Spinal cord (tissue), 9 donors: ENCODE measurements at regions not wholly inside any gene's neighbourhood (a gene's known extent, or its start where the extent isn't known, plus 50 kb on each side); places are given as distances from the start of the nearest gene placed in this dataset.
"Not testable (repeated sequence)": the region's sequence is repeated elsewhere in the genome, so short reads cannot be mapped to it uniquely, and the experiment has no call there.

Experiments used
- DNase-seq, 6 donors: peaks; one replicate each; pipeline versions ENCODE4 v3.0.0 to v3.0.0-alpha.2; 2013 to 2015; ENCODE audit warnings: low spot score in 6 of 6, low read depth in 4 of 6
- H3K27ac ChIP-seq: one replicate; pipeline ENCODE4 v1.5.1; 2013; ENCODE audit warnings: low read depth, low read length, control low read depth
- H3K27me3 ChIP-seq: one replicate; pipeline ENCODE4 v1.6.1; 2013; ENCODE audit warnings: low read length; ENCODE audit not compliant: control insufficient read depth, insufficient read depth
- H3K36me3 ChIP-seq: one replicate; pipeline ENCODE4 v1.6.1; 2013; ENCODE audit warnings: low read length; ENCODE audit not compliant: control insufficient read depth, insufficient read depth
- H3K4me1 ChIP-seq: one replicate; pipeline ENCODE4 v1.6.1; 2013; ENCODE audit warnings: low read length; ENCODE audit not compliant: control insufficient read depth, insufficient read depth
- H3K4me3 ChIP-seq: one replicate; pipeline ENCODE4 v1.5.1; 2013; ENCODE audit warnings: low read depth, low read length, control low read depth
- H3K9me3 ChIP-seq: one replicate; pipeline ENCODE4 v1.6.1; 2013; ENCODE audit warnings: low read length; ENCODE audit not compliant: control insufficient read depth, insufficient read depth
- WGBS: methylation state at CpG from one replicate; pipeline ENCODE4 v1.1.5; 2013; ENCODE audit warnings: missing lambda C conversion rate; ENCODE audit not compliant: insufficient coverage; 5-methylcytosine and 5-hydroxymethylcytosine counted together
- donor health status: healthy.

DNA sequence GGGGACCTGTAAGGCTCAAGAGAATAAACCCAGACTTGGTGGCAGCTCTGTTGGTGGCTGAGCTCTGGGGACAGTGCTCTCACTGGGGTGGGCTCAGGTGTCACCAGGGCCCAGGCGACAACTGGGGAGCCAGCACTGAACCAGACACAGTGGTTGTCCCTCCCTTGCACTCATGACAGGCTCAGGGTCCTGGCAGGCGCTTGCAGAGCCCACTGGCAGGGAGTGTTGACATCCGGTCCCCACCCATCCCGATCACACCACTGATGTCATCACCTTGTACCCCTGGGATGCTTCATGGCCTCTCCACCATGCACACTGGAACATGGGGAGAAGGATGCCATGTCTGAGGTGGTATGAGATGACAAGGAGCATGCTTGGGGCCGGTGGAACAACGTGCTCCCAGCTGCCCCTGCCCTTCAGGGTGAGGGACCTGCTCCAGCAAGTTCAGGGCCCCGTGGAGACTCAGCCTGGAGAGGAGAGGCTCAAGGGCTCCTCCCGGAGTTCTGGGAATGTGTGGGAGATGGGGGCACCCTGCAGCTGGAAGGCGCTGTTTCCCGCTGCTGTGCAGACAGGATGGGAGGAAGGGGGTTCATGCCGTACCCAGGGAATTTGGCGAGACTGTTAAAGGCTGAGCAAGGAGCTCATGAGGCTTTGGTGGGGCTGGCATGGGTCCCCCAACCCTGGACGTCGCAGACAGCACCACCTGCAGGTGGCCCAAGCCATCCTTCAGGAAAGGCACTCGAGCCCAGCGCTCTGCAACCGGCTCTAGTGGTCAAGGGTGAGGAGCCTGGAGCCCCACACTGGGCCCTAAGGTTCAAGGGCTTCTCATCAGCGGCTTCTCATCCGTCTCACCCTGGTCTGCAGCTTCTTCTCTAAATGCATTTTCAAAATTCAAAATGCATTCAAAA lies 141.1 kb upstream of the ZNF469 start:
- H3K9me3 ChIP-seq, H3K27ac ChIP-seq: not testable (repeated sequence)

DNA sequence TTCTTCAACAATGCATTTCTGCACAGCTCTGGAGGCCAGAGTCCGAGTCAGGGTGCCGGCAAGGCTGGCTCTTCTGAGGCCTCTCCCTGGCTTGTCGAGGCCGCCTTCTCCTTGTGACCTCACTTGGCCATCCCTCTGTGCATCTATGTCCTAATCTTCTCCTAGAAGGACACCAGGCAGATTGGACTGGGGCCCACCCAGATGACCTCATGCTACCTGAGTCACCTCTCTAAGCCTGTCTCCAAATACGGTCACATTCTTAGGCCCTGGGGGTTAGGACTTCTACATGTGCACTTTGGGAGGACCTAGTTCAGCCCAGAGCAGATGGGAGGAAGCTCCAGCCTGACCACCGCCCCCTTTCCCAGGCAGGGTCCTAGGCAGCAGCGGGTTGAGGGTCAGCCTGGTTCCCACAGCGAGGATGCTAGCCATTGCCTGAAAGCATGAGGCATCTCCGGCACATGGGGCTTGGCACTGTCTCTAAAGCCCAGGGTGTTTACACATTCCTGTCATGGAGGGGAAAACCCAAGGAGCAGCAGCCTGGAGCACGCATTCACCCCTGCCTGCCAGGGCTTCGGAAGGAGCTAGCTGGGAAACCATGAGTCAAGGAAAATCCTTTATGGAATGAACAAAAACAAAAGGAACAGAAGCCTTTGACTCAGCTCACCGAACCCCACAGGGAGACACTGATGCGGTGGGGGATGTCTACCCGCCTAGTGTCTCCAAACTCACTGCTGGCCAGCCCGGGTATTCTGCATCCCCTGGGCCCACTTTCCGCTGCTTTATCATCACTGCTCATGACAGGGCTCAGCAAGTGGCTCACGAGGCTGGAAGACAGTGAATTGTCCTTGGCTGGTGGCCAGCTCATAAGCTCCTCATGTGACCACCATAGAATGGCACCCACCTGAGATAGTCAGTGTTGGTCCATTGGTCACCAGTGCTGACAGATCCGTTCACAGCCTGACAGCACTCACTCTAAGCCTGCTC lies 140.2 kb upstream of the ZNF469 start:
- H3K27ac ChIP-seq, H3K27me3 ChIP-seq, H3K36me3 ChIP-seq, DNase-seq, H3K9me3 ChIP-seq, H3K4me3 ChIP-seq: not testable (repeated sequence)
- H3K4me1 ChIP-seq: peaks cover 16% of the 10 kb centered on the region
- WGBS: 71% methylated on average over 11 of the region's 18 CpGs

More for the DNA sequence above, 141.1 kb upstream of the ZNF469 start:
- H3K36me3 ChIP-seq, H3K4me3 ChIP-seq, H3K27me3 ChIP-seq, DNase-seq: not testable (repeated sequence)
- WGBS: 79% methylated on average over 16 of the region's 19 CpGs
- H3K4me1 ChIP-seq: peaks cover 16% of the 10 kb centered on the region

GRCh38 chr16:88243921-88244320 lies 138.8 kb upstream of the ZNF469 start:
- not testable (repeated sequence) for H3K27ac ChIP-seq, H3K4me3 ChIP-seq, DNase-seq, H3K36me3 ChIP-seq, H3K27me3 ChIP-seq, H3K9me3 ChIP-seq, H3K4me1 ChIP-seq
- WGBS: 98% methylated on average over 3 of the region's 3 CpGs

- not testable (repeated sequence) for H3K9me3 ChIP-seq, H3K4me3 ChIP-seq, H3K4me1 ChIP-seq, H3K27me3 ChIP-seq, H3K36me3 ChIP-seq
- H3K27ac ChIP-seq: peak overlapping the region; percentile 40
- DNase-seq: peak in 1 of 6 donors; percentile 35
- 74% methylated on average over 13 of the region's 19 CpGs for WGBS
Observed at GRCh38 chr16:88245241-88246081, 137.3 kb upstream of the ZNF469 start.

DNA sequence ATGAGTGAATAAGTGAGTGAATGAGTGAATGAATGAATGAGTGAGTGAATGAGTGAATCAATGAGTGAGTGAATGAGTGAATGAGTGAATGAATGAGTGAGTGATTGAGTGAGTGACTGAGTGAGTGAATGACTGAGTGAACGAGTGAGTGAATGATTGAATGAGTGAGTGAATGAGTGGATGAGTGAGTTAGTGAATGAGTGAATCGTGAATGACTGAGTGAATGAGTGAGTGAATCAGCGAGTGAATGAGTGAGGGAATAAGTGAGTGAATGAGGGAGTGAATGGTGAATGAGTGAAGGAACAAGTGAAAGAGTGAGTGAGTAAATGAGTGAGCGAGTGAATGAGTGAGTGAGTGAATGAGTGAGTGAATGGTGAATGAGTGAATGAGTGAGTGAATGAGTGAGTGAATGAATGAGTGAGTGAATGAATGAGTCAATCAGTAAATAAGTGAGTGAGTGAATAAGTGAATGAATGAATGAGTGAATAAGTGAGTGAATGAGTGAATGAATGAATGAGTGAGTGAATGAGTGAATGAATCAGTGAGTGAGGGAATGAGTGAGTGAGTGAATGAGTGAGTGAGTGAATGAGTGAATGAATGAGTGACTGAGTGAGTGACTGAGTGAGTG lies 135.7 kb upstream of the ZNF469 start:
- H3K27ac ChIP-seq, H3K27me3 ChIP-seq, DNase-seq, H3K4me3 ChIP-seq, H3K9me3 ChIP-seq, H3K4me1 ChIP-seq, H3K36me3 ChIP-seq: not testable (repeated sequence)
- WGBS: 96% methylated on average over 4 of the region's 4 CpGs

DNA sequence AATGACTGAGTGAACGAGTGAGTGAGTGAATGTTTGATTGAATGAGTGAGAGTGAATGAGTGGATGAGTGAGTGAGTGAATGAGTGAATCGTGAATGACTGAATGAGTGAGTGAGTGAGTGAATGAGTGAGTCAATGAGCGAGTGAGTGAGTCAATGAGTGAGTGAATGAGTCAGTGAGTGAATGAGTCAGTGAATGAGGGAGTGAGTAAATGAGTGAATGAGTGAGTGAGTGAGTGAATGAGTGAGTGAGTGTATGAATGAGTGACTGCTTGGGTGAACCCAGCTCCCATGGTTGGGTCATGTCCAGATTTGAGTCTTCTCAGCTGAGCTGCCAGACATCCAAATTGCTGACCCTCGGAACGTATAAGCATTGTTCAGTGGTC lies 135.2 kb upstream of the ZNF469 start:
- H3K4me3 ChIP-seq, H3K27ac ChIP-seq, H3K9me3 ChIP-seq, H3K27me3 ChIP-seq, H3K4me1 ChIP-seq, H3K36me3 ChIP-seq, DNase-seq: not testable (repeated sequence)
- 97% methylated on average over 3 of the region's 5 CpGs for WGBS

DNA sequence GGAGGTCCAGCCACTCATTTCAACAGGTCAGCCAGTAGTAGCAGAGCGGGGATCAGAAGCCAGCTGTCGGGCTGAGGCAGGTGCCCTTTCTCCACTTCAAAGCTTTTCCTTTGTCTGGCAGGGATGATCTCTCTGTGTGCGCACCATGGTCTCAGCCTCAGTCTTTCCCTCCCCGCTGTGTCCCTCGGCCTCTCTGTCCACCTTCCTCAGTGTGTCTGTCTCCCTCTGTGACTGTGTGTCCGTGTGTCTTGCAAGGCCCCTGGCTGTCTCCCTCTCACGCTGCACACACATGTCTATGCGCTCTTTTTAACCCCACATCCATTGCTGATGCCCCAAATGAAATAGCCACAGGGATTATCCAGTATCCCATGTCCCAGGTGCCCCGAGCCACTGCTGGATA lies 134.0 kb upstream of the ZNF469 start:
- WGBS: 73% methylated on average over 3 of the region's 9 CpGs
- not testable (repeated sequence) for H3K4me1 ChIP-seq, H3K4me3 ChIP-seq, H3K9me3 ChIP-seq, DNase-seq, H3K27me3 ChIP-seq, H3K27ac ChIP-seq, H3K36me3 ChIP-seq

DNA sequence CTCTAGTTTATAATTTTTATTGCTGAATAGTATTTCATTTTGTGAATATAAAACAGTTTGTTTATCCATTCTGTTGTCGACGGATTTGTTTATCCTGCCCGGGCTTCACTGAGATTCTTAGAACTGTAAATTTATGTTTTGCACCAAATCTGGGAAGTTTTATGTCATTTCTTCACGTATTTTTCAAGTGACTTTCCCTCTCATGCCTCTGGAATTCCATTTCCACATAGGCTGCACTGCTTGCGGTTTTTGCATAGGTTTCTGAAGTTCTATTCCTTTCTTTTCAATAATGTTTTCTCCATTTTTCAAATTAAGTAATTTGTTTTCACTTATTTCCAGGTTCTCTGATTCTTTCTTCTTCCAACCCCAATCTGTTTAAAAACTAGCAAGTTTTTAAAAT lies 132.4 kb upstream of the ZNF469 start:
- H3K27me3 ChIP-seq, H3K9me3 ChIP-seq, H3K4me3 ChIP-seq, DNase-seq, H3K4me1 ChIP-seq, H3K36me3 ChIP-seq, H3K27ac ChIP-seq: not testable (repeated sequence)
- 93% methylated on average over 5 of the region's 5 CpGs for WGBS
